ENCODE measurements at regions not wholly inside any gene's neighbourhood (a gene's known extent, or its start where the extent isn't known, plus 50 kb on each side); places are given as distances from the start of the nearest gene placed in this dataset.
A peak's percentile ranks its signal among the peaks of the same experiment; 100 is the strongest.

GRCh38 chr18:23340661-23341060, 112.4 kb upstream of the RIOK3 start:
- Histone ChIP-seq H3K36me3 (ENCODE audit: control insufficient read depth, insufficient read depth, low read length) (no peaks in the 10 kb centered on the region), H3K9me3 (ENCODE audit: control insufficient read depth, insufficient read depth, low read depth, low read length) (no peaks in the 10 kb centered on the region), H3K4me2 (ENCODE audit: extremely low read depth, insufficient read depth, low read length) (peak overlapping the region; percentile 37), H3K27me3 (ENCODE audit: control insufficient read depth, insufficient read depth, low read length) (no peaks in the 10 kb centered on the region), H3K4me1 (ENCODE audit: control insufficient read depth, extremely low read depth, insufficient read depth, low read length) (peaks cover 2% of the 10 kb centered on the region), H3K27ac (ENCODE audit: insufficient read depth, low read length) (peak overlapping the region; percentile 19), H3K4me3 (replicated peaks in 1 of 4; ENCODE audit: control extremely low read depth in 1 of 4, insufficient read depth in 1 of 4, low read depth in 3 of 4, low read length in 4 of 4) (no peak overlapping the region), H3K79me2 (ENCODE audit: control insufficient read depth, insufficient read depth, low read length) (no peaks in the 10 kb centered on the region), H4K20me1 (ENCODE audit: control insufficient read depth, extremely low read depth, insufficient read depth, low read length) (no peaks in the 10 kb centered on the region), H3K9ac (ENCODE audit: insufficient read depth, low read length) (no peak overlapping the region), H2AFZ (ENCODE audit: low read length) (peak overlapping the region; percentile 14)
- TF ChIP-seq, protein P1, sequence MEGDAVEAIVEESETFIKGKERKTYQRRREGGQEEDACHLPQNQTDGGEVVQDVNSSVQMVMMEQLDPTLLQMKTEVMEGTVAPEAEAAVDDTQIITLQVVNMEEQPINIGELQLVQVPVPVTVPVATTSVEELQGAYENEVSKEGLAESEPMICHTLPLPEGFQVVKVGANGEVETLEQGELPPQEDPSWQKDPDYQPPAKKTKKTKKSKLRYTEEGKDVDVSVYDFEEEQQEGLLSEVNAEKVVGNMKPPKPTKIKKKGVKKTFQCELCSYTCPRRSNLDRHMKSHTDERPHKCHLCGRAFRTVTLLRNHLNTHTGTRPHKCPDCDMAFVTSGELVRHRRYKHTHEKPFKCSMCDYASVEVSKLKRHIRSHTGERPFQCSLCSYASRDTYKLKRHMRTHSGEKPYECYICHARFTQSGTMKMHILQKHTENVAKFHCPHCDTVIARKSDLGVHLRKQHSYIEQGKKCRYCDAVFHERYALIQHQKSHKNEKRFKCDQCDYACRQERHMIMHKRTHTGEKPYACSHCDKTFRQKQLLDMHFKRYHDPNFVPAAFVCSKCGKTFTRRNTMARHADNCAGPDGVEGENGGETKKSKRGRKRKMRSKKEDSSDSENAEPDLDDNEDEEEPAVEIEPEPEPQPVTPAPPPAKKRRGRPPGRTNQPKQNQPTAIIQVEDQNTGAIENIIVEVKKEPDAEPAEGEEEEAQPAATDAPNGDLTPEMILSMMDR (conservative IDR thresholded peaks at IDR 0.05 in 1 of 2, IDR thresholded peaks at IDR 0.05 in 1 of 2; ENCODE audit: low read depth in 1 of 2, low read length in 2 of 2), result no peak
- TF ChIP-seq EZH2 (IDR thresholded peaks at IDR 0.05; ENCODE audit: low read length, missing control alignments), result no peak
- DNase-seq (ENCODE audit: low read depth in 2 of 2), result peak in 1 of 2 donors; percentile 79

DNA sequence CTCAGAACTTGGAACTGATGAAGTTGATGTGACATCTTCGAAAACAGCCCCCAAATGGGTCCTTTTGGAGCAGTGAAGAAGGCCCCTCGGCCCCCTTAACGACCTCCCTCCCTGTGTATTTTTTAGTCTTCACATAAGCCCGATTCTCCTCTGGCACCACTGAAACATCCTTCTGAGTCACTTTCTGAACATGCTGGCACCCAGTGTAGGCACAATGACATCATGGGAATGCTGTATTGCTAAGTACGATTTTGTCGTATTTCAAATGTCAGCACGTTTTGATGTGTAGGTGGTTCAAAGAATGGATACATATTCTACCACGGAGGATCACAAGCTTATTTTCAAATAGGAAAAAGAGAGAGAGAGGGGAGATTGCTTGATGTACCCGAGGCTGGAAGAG, 111.7 kb upstream of the RIOK3 start:
- Histone ChIP-seq H3K27ac (ENCODE audit: insufficient read depth, low read length) (no peak overlapping the region), H3K36me3 (ENCODE audit: control insufficient read depth, insufficient read depth, low read length) (no peaks in the 10 kb centered on the region), H3K4me1 (ENCODE audit: control insufficient read depth, extremely low read depth, insufficient read depth, low read length) (peaks cover 2% of the 10 kb centered on the region), H3K4me3 (replicated peaks in 1 of 4; ENCODE audit: control extremely low read depth in 1 of 4, insufficient read depth in 1 of 4, low read depth in 3 of 4, low read length in 4 of 4) (no peak overlapping the region), H3K27me3 (ENCODE audit: control insufficient read depth, insufficient read depth, low read length) (no peaks in the 10 kb centered on the region), H3K79me2 (ENCODE audit: control insufficient read depth, insufficient read depth, low read length) (no peaks in the 10 kb centered on the region), H3K9me3 (ENCODE audit: control insufficient read depth, insufficient read depth, low read depth, low read length) (no peaks in the 10 kb centered on the region), H2AFZ (ENCODE audit: low read length) (no peak overlapping the region), H3K9ac (ENCODE audit: insufficient read depth, low read length) (no peak overlapping the region), H4K20me1 (ENCODE audit: control insufficient read depth, extremely low read depth, insufficient read depth, low read length) (no peaks in the 10 kb centered on the region), H3K4me2 (ENCODE audit: extremely low read depth, insufficient read depth, low read length) (no peak overlapping the region)
- DNase-seq (ENCODE audit: low read depth in 2 of 2), result peak in 1 of 2 donors; percentile 59
- no peak for TF ChIP-seq EZH2 (IDR thresholded peaks at IDR 0.05; ENCODE audit: low read length, missing control alignments)
- TF ChIP-seq, protein P1 (conservative IDR thresholded peaks at IDR 0.05 in 1 of 2, IDR thresholded peaks at IDR 0.05 in 1 of 2; ENCODE audit: low read depth in 1 of 2, low read length in 2 of 2), result no peak

DNA sequence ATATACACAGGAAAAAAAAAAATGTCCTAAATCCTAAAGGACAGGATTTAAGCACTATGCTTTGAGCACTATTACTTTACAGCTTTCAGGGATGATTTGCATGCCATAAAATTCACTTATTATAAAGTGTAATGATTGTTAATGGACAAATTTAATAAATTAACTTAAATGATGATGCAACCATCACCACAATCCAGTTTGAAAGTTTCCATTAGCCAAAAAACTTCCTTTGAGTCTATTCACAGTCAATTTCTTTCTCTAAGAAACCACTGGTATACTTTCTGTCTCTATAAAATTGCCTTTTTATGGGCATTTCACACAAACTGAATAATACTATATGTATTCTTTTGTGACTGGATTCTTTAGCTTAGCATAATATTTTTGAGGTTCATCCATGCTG, 111.1 kb upstream of the RIOK3 start:
- peaks cover 2% of the 10 kb centered on the region for H3K4me1 ChIP-seq (ENCODE audit: control insufficient read depth, extremely low read depth, insufficient read depth, low read length)
- DNase-seq (ENCODE audit: low read depth in 2 of 2), result no peak
- H3K79me2 ChIP-seq (ENCODE audit: control insufficient read depth, insufficient read depth, low read length), result no peaks in the 10 kb centered on the region
- no peaks in the 10 kb centered on the region for H3K9me3 ChIP-seq (ENCODE audit: control insufficient read depth, insufficient read depth, low read depth, low read length)
- no peak overlapping the region for H3K9ac ChIP-seq (ENCODE audit: insufficient read depth, low read length)
- no peak overlapping the region for H3K27ac ChIP-seq (ENCODE audit: insufficient read depth, low read length)
- no peak overlapping the region for H2AFZ ChIP-seq (ENCODE audit: low read length)
- H3K36me3 ChIP-seq (ENCODE audit: control insufficient read depth, insufficient read depth, low read length), result no peaks in the 10 kb centered on the region
- no peaks in the 10 kb centered on the region for H3K27me3 ChIP-seq (ENCODE audit: control insufficient read depth, insufficient read depth, low read length)
- no peaks in the 10 kb centered on the region for H4K20me1 ChIP-seq (ENCODE audit: control insufficient read depth, extremely low read depth, insufficient read depth, low read length)
- H3K4me2 ChIP-seq (ENCODE audit: extremely low read depth, insufficient read depth, low read length), result no peak overlapping the region
- H3K4me3 ChIP-seq (replicated peaks in 1 of 4; ENCODE audit: control extremely low read depth in 1 of 4, insufficient read depth in 1 of 4, low read depth in 3 of 4, low read length in 4 of 4), result no peak overlapping the region
- TF ChIP-seq, protein P1 (conservative IDR thresholded peaks at IDR 0.05 in 1 of 2, IDR thresholded peaks at IDR 0.05 in 1 of 2; ENCODE audit: low read depth in 1 of 2, low read length in 2 of 2), result no peak
- TF ChIP-seq EZH2 (IDR thresholded peaks at IDR 0.05; ENCODE audit: low read length, missing control alignments), result no peak

Data from fibroblast of lung (primary cell).